ENCODE measurements at regions not wholly inside any gene's neighbourhood (a gene's known extent, or its start where the extent isn't known, plus 50 kb on each side); places are given as distances from the start of the nearest gene placed in this dataset.

- no peak for TF ChIP-seq CTCF (IDR thresholded peaks at IDR 0.05)
- ATAC-seq (no peak), DNase-seq (no peak)
Measured at GRCh38 chr2:78416625-78417300, 608.7 kb upstream of the REG3G start.

GRCh38 chr2:78417355-78417754 is 608.1 kb upstream of the REG3G start:
- Histone ChIP-seq H3K4me1 (ENCODE audit: low read depth) (no peaks in the 10 kb centered on the region), H3K9me3 (no peaks in the 10 kb centered on the region), H3K4me3 (no peak overlapping the region), H3K36me3 (ENCODE audit: low read depth) (no peaks in the 10 kb centered on the region)
- DNase-seq: no peak
- TF ChIP-seq CTCF (IDR thresholded peaks at IDR 0.05): no peak
- ATAC-seq: no peak
- intact Hi-C loops (cut with DNase I, micrococcal nuclease): no loop called here

More at GRCh38 chr2:78416625-78417300, 608.7 kb upstream of the REG3G start:
- H3K4me3 ChIP-seq: no peak overlapping the region
- no peaks in the 10 kb centered on the region for H3K4me1 ChIP-seq (ENCODE audit: low read depth)
- intact Hi-C loops (cut with DNase I, micrococcal nuclease): no loop called here
- H3K9me3 ChIP-seq: no peaks in the 10 kb centered on the region
- no peaks in the 10 kb centered on the region for H3K36me3 ChIP-seq (ENCODE audit: low read depth)

- no peak for ATAC-seq
- intact Hi-C loops (cut with DNase I, micrococcal nuclease): no loop called here
- Histone ChIP-seq H3K36me3 (ENCODE audit: low read depth) (no peaks in the 10 kb centered on the region), H3K9me3 (no peaks in the 10 kb centered on the region), H3K4me3 (no peak overlapping the region), H3K4me1 (ENCODE audit: low read depth) (no peaks in the 10 kb centered on the region)
- TF ChIP-seq CTCF (IDR thresholded peaks at IDR 0.05): no peak
- no peak for DNase-seq
Measured at GRCh38 chr2:78418021-78418420, 607.5 kb upstream of the REG3G start.

- no peak for TF ChIP-seq CTCF (IDR thresholded peaks at IDR 0.05)
- Histone ChIP-seq H3K4me1 (ENCODE audit: low read depth) (no peaks in the 10 kb centered on the region), H3K4me3 (no peak overlapping the region), H3K9me3 (no peaks in the 10 kb centered on the region), H3K36me3 (ENCODE audit: low read depth) (no peaks in the 10 kb centered on the region)
- no peak for DNase-seq
- intact Hi-C loops (cut with DNase I, micrococcal nuclease): no loop called here
- no peak for ATAC-seq
Measured at GRCh38 chr2:78420132-78420531, 605.4 kb upstream of the REG3G start.

- H3K4me1 ChIP-seq (ENCODE audit: low read depth): no peaks in the 10 kb centered on the region
- DNase-seq: no peak
- no peak for ATAC-seq
- no peaks in the 10 kb centered on the region for H3K36me3 ChIP-seq (ENCODE audit: low read depth)
- H3K9me3 ChIP-seq: no peaks in the 10 kb centered on the region
- intact Hi-C loops (cut with DNase I, micrococcal nuclease): no loop called here
- no peak overlapping the region for H3K4me3 ChIP-seq
- TF ChIP-seq CTCF (IDR thresholded peaks at IDR 0.05): no peak
Measured at GRCh38 chr2:78423631-78424030, 601.9 kb upstream of the REG3G start.

GRCh38 chr2:78427170-78427569 is 598.3 kb upstream of the REG3G start:
- H3K4me3 ChIP-seq: no peak overlapping the region
- no peaks in the 10 kb centered on the region for H3K4me1 ChIP-seq (ENCODE audit: low read depth)
- intact Hi-C loops (cut with DNase I, micrococcal nuclease): no loop called here
- no peaks in the 10 kb centered on the region for H3K36me3 ChIP-seq (ENCODE audit: low read depth)
- H3K9me3 ChIP-seq: no peaks in the 10 kb centered on the region
- no peak for DNase-seq
- no peak for TF ChIP-seq CTCF (IDR thresholded peaks at IDR 0.05)
- ATAC-seq: no peak
